ENCODE measurements at regions not wholly inside any gene's neighbourhood (a gene's known extent, or its start where the extent isn't known, plus 50 kb on each side); places are given as distances from the start of the nearest gene placed in this dataset.

DNA sequence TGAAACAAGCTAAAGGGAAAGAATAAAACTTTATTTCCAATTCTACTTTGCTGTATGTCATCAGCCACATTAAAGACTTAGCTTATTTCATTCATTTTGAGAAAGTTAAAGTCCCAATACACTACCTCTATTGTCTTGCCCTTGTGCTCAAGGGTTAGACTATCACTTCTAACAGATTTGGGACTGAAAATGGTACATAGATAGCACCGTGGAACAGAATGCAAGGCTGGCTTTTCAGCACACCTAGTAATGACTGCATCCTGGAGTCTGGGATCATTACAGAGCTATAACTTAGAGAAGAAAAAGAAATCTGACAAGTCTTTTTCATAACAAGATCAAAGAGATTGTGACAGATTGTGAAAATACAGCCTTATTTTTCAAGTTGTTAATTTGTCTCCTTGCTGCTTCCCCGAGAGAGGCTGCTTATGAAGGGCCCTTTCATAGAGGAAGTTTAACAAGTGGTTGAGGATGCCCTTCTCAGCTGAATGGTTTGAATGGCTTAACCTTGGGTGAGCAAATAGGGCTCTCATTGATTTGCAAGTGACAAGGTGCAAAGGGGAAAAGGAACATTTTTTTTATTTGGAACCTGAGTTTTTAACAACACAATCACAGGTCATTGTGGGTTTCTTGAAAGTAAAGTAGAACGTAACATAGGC is 371.8 kb downstream of the EPHA4 start:
- H3K36me3 ChIP-seq, result no peaks in the 10 kb centered on the region
- H3K4me1 ChIP-seq (replicated peaks), result no peaks in the 10 kb centered on the region
- DNase-seq (ENCODE audit: low spot score), result no peak
- intact Hi-C loops (cut with DNase I), result loop anchor here (5.0 to 10.0 kb wide), 2 partner anchors 234 to 372 kb away; partner anchors contain the start of gene EPHA4
- 71% methylated on average over 3 of the region's 3 CpGs for WGBS
- no peaks in the 10 kb centered on the region for H3K9me3 ChIP-seq
- H3K27me3 ChIP-seq (replicated peaks; ENCODE audit: insufficient read depth), result no peaks in the 10 kb centered on the region
- TF ChIP-seq, protein P1, sequence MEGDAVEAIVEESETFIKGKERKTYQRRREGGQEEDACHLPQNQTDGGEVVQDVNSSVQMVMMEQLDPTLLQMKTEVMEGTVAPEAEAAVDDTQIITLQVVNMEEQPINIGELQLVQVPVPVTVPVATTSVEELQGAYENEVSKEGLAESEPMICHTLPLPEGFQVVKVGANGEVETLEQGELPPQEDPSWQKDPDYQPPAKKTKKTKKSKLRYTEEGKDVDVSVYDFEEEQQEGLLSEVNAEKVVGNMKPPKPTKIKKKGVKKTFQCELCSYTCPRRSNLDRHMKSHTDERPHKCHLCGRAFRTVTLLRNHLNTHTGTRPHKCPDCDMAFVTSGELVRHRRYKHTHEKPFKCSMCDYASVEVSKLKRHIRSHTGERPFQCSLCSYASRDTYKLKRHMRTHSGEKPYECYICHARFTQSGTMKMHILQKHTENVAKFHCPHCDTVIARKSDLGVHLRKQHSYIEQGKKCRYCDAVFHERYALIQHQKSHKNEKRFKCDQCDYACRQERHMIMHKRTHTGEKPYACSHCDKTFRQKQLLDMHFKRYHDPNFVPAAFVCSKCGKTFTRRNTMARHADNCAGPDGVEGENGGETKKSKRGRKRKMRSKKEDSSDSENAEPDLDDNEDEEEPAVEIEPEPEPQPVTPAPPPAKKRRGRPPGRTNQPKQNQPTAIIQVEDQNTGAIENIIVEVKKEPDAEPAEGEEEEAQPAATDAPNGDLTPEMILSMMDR (IDR thresholded peaks at IDR 0.05), result no peak
- TF ChIP-seq POLR2AphosphoS5 (IDR thresholded peaks at IDR 0.05) (no peak), POLR2A (IDR thresholded peaks at IDR 0.05) (no peak)
- H3K27ac ChIP-seq, result no peak overlapping the region
- no peak overlapping the region for H3K4me3 ChIP-seq

DNA sequence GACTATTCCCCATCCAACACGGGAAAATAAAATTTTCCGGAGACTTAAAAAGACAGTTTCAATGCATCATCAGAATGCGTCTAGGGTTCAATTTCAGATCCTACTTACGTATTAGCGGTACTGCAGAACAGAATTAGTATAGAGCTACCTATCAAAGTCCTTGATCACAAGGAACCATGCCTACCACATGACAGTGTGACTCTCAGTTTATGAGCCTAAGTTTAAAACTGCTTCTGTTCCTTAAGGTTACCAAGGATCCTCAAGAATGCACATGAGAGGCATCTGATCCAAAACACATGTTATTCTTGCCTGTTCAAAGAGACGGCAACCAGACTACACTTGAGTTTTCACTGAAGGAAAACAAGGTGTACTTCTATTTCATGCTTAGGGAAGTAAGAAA is 369.7 kb downstream of the EPHA4 start:
- Histone ChIP-seq H3K27me3 (replicated peaks; ENCODE audit: insufficient read depth) (no peaks in the 10 kb centered on the region), H3K4me3 (no peak overlapping the region), H3K27ac (no peak overlapping the region), H3K36me3 (no peaks in the 10 kb centered on the region), H3K4me1 (replicated peaks) (no peaks in the 10 kb centered on the region), H3K9me3 (no peaks in the 10 kb centered on the region)
- no peak for TF ChIP-seq POLR2A (IDR thresholded peaks at IDR 0.05)
- TF ChIP-seq, protein P1 (IDR thresholded peaks at IDR 0.05), result no peak
- TF ChIP-seq POLR2AphosphoS5 (IDR thresholded peaks at IDR 0.05), result no peak
- DNase-seq (ENCODE audit: low spot score), result no peak
- 94% methylated on average over 6 of the region's 6 CpGs for WGBS
- intact Hi-C loops (cut with DNase I), result loop anchor here (5.0 to 10.0 kb wide), 2 partner anchors 232 to 370 kb away; partner anchors contain the start of gene EPHA4

DNA sequence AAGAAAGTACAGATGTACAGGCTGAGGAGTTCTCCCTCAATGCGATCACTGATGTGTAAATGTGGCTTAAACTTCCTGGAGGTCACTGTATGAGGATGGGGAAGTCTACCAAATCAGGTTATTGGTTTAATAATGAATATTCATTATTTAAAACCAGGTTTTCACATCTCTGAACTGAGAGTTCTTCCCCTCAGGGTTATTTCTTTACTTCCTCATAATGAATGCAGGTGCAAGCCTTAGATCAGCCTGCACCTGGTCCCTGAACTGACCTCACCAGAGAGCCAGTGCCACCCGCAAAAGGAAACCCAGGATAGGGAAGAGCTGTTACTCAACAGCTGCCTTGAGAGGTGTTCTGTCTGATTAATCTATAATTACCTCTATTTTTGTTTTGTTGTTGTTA is 369.0 kb downstream of the EPHA4 start:
- Histone ChIP-seq H3K4me1 (replicated peaks) (no peaks in the 10 kb centered on the region), H3K27me3 (replicated peaks; ENCODE audit: insufficient read depth) (no peaks in the 10 kb centered on the region), H3K36me3 (no peaks in the 10 kb centered on the region), H3K27ac (no peak overlapping the region), H3K4me3 (no peak overlapping the region), H3K9me3 (no peaks in the 10 kb centered on the region)
- DNase-seq (ENCODE audit: low spot score), result no peak
- intact Hi-C loops (cut with DNase I), result loop anchor here (5.0 to 10.0 kb wide), 2 partner anchors 232 to 369 kb away; partner anchors contain the start of gene EPHA4
- TF ChIP-seq, protein P1 (IDR thresholded peaks at IDR 0.05), result no peak
- TF ChIP-seq POLR2AphosphoS5 (IDR thresholded peaks at IDR 0.05) (no peak), POLR2A (IDR thresholded peaks at IDR 0.05) (no peak)
- WGBS, result 93% methylated on average over 2 of the region's 2 CpGs

DNA sequence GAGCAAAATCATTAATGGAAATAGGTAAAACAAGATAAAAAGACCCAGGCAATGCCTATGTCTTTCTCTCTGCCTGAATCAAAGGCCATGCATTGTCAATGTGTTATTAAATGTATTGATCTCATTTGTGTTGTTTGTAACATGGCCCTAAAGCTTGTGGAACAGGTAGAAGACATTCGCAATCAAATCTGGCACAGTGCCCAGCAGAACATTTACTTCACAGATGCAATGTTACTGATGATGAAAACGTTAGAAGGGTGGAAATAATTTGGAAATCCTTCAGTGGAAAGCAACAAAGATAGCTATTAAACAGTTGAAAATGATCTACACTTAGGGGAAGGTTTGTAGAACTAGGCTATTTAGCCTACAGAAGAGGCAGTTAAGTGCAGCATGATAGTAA is 368.2 kb downstream of the EPHA4 start:
- WGBS, result 45% methylated on average over 2 of the region's 2 CpGs
- Histone ChIP-seq H3K4me1 (replicated peaks) (no peaks in the 10 kb centered on the region), H3K4me3 (no peak overlapping the region), H3K9me3 (no peaks in the 10 kb centered on the region), H3K27ac (no peak overlapping the region), H3K27me3 (replicated peaks; ENCODE audit: insufficient read depth) (no peaks in the 10 kb centered on the region), H3K36me3 (no peaks in the 10 kb centered on the region)
- TF ChIP-seq, protein P1 (IDR thresholded peaks at IDR 0.05), result no peak
- TF ChIP-seq POLR2AphosphoS5 (IDR thresholded peaks at IDR 0.05), result no peak
- TF ChIP-seq POLR2A (IDR thresholded peaks at IDR 0.05), result no peak
- intact Hi-C loops (cut with DNase I), result loop anchor here (5.0 to 10.0 kb wide), 2 partner anchors 231 to 368 kb away; partner anchors contain the start of gene EPHA4
- DNase-seq (ENCODE audit: low spot score), result peak; percentile 5

DNA sequence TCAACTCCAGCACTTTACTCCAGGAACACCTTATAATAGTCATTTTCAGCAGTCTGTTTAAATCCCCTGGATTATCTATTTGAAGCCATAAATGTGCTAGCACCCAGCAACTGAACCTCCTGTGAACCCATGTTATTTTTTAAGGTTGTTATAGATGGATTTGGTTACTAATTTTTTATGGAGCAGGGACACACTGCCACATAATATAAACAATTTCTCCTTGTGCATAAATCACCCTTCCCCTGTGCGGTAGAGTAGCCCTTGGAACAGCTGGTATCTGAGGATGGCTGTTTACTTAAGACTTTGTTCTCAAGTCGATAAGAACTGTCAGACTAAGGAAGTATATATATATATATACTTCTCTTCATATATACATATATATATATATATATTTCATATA is 367.4 kb downstream of the EPHA4 start:
- intact Hi-C loops (cut with DNase I), result loop anchor here (5.0 to 10.0 kb wide), 2 partner anchors 230 to 368 kb away; partner anchors contain the start of gene EPHA4
- H3K9me3 ChIP-seq, result no peaks in the 10 kb centered on the region
- no peak for DNase-seq (ENCODE audit: low spot score)
- H3K27ac ChIP-seq, result no peak overlapping the region
- TF ChIP-seq POLR2AphosphoS5 (IDR thresholded peaks at IDR 0.05), result no peak
- TF ChIP-seq, protein P1 (IDR thresholded peaks at IDR 0.05), result no peak
- TF ChIP-seq POLR2A (IDR thresholded peaks at IDR 0.05), result no peak
- H3K36me3 ChIP-seq, result no peaks in the 10 kb centered on the region
- H3K4me1 ChIP-seq (replicated peaks), result no peaks in the 10 kb centered on the region
- H3K4me3 ChIP-seq, result no peak overlapping the region
- no peaks in the 10 kb centered on the region for H3K27me3 ChIP-seq (replicated peaks; ENCODE audit: insufficient read depth)
- 17% methylated on average over 2 of the region's 2 CpGs for WGBS
